ENCODE measurements at regions not wholly inside any gene's neighbourhood (a gene's known extent, or its start where the extent isn't known, plus 50 kb on each side); places are given as distances from the start of the nearest gene placed in this dataset.

- DNase-seq = no peak
- no peaks in the 10 kb centered on the region for H3K36me3 ChIP-seq (ENCODE audit: control insufficient read depth, insufficient read depth, low read length)
- no peaks in the 10 kb centered on the region for H3K9me3 ChIP-seq
- H3K27ac Mint-ChIP-seq (ENCODE audit: unreplicated experiment) = no peak overlapping the region
- no peaks in the 10 kb centered on the region for H3K4me1 ChIP-seq
- H3K4me3 ChIP-seq (ENCODE audit: low read depth, low read length) = no peak overlapping the region
- H3K9me3 Mint-ChIP-seq (ENCODE audit: unreplicated experiment) = no peaks in the 10 kb centered on the region
- no peak overlapping the region for H3K4me3 Mint-ChIP-seq (ENCODE audit: unreplicated experiment)
- POLR2A ChIA-PET = no interaction called here
- intact Hi-C loops (cut with micrococcal nuclease; ENCODE audit: unreplicated experiment) = no loop called here
- no peaks in the 10 kb centered on the region for H3K36me3 Mint-ChIP-seq (ENCODE audit: insufficient read depth, unreplicated experiment)
- no peaks in the 10 kb centered on the region for H3K4me1 Mint-ChIP-seq (ENCODE audit: low read depth, unreplicated experiment)
- TF ChIP-seq CTCF (IDR thresholded peaks at IDR 0.05; ENCODE audit: insufficient read depth in 1 of 2, low read depth in 1 of 2, low read length in 1 of 2, severe bottlenecking in 1 of 2, unreplicated experiment in 1 of 2) = no peak
- no TSS peak for BruUV-seq (replicated peaks)
- no peaks in the 10 kb centered on the region for H3K27me3 ChIP-seq (replicated peaks; ENCODE audit: control insufficient read depth, insufficient read depth, low read length)
- CTCF ChIA-PET = no interaction called here
- H3K27me3 Mint-ChIP-seq (ENCODE audit: insufficient read depth, unreplicated experiment) = no peaks in the 10 kb centered on the region
Measured at GRCh38 chrX:6679550-6679949, 144.6 kb upstream of the VCX3A start.

GRCh38 chrX:6678313-6678712 is 143.4 kb upstream of the VCX3A start:
- Histone ChIP-seq H3K9me3 (no peaks in the 10 kb centered on the region), H3K27me3 (replicated peaks; ENCODE audit: control insufficient read depth, insufficient read depth, low read length) (no peaks in the 10 kb centered on the region), H3K4me3 (ENCODE audit: low read depth, low read length) (no peak overlapping the region), H3K36me3 (ENCODE audit: control insufficient read depth, insufficient read depth, low read length) (no peaks in the 10 kb centered on the region), H3K4me1 (no peaks in the 10 kb centered on the region)
- TF ChIP-seq CTCF (IDR thresholded peaks at IDR 0.05; ENCODE audit: insufficient read depth in 1 of 2, low read depth in 1 of 2, low read length in 1 of 2, severe bottlenecking in 1 of 2, unreplicated experiment in 1 of 2) = no peak
- CTCF ChIA-PET = no interaction called here
- intact Hi-C loops (cut with micrococcal nuclease; ENCODE audit: unreplicated experiment) = no loop called here
- DNase-seq = no peak
- POLR2A ChIA-PET = no interaction called here
- H3K4me3 Mint-ChIP-seq (ENCODE audit: unreplicated experiment) = no peak overlapping the region
- H3K27me3 Mint-ChIP-seq (ENCODE audit: insufficient read depth, unreplicated experiment) = no peaks in the 10 kb centered on the region
- no peaks in the 10 kb centered on the region for H3K36me3 Mint-ChIP-seq (ENCODE audit: insufficient read depth, unreplicated experiment)
- no peak overlapping the region for H3K27ac Mint-ChIP-seq (ENCODE audit: unreplicated experiment)
- no TSS peak for BruUV-seq (replicated peaks)
- no peaks in the 10 kb centered on the region for H3K4me1 Mint-ChIP-seq (ENCODE audit: low read depth, unreplicated experiment)
- no peaks in the 10 kb centered on the region for H3K9me3 Mint-ChIP-seq (ENCODE audit: unreplicated experiment)

- POLR2A ChIA-PET = no interaction called here
Measured at GRCh38 chrX:6674734-6675133, 139.8 kb upstream of the VCX3A start.

More at GRCh38 chrX:6674734-6675133, 139.8 kb upstream of the VCX3A start:
- no TSS peak for BruUV-seq (replicated peaks)
- no peak overlapping the region for H3K27ac Mint-ChIP-seq (ENCODE audit: unreplicated experiment)
- intact Hi-C loops (cut with micrococcal nuclease; ENCODE audit: unreplicated experiment) = no loop called here
- no peaks in the 10 kb centered on the region for H3K27me3 Mint-ChIP-seq (ENCODE audit: insufficient read depth, unreplicated experiment)
- H3K9me3 ChIP-seq = no peaks in the 10 kb centered on the region
- no peaks in the 10 kb centered on the region for H3K9me3 Mint-ChIP-seq (ENCODE audit: unreplicated experiment)
- H3K4me3 Mint-ChIP-seq (ENCODE audit: unreplicated experiment) = no peak overlapping the region
- no peaks in the 10 kb centered on the region for H3K4me1 Mint-ChIP-seq (ENCODE audit: low read depth, unreplicated experiment)
- CTCF ChIA-PET = no interaction called here
- no peaks in the 10 kb centered on the region for H3K27me3 ChIP-seq (replicated peaks; ENCODE audit: control insufficient read depth, insufficient read depth, low read length)
- no peaks in the 10 kb centered on the region for H3K36me3 Mint-ChIP-seq (ENCODE audit: insufficient read depth, unreplicated experiment)
- no peak for TF ChIP-seq CTCF (IDR thresholded peaks at IDR 0.05; ENCODE audit: insufficient read depth in 1 of 2, low read depth in 1 of 2, low read length in 1 of 2, severe bottlenecking in 1 of 2, unreplicated experiment in 1 of 2)
- no peaks in the 10 kb centered on the region for H3K36me3 ChIP-seq (ENCODE audit: control insufficient read depth, insufficient read depth, low read length)
- no peak overlapping the region for H3K4me3 ChIP-seq (ENCODE audit: low read depth, low read length)
- no peak for DNase-seq
- H3K4me1 ChIP-seq = no peaks in the 10 kb centered on the region

All from Caco-2 (cell line).